ENCODE measurements at regions not wholly inside any gene's neighbourhood (a gene's known extent, or its start where the extent isn't known, plus 50 kb on each side); places are given as distances from the start of the nearest gene placed in this dataset.

GRCh38 chr13:71242201-71242600, 624.8 kb downstream of the DACH1 start:
- Histone ChIP-seq H3K27ac (no peak overlapping the region), H3K9me3 (no peaks in the 10 kb centered on the region), H3K4me3 (no peak overlapping the region), H3K36me3 (no peaks in the 10 kb centered on the region), H3K4me1 (peaks cover 6% of the 10 kb centered on the region), H3K27me3 (ENCODE audit: low read depth) (no peaks in the 10 kb centered on the region)
- intact Hi-C loops (cut with DNase I): no loop called here
- DNase-seq (peak; percentile 10), ATAC-seq (no peak)
- TF ChIP-seq CTCF (IDR thresholded peaks at IDR 0.05): no peak

GRCh38 chr13:71240911-71241310, 626.1 kb downstream of the DACH1 start:
- Histone ChIP-seq H3K4me1 (peaks cover 6% of the 10 kb centered on the region), H3K27me3 (ENCODE audit: low read depth) (no peaks in the 10 kb centered on the region), H3K27ac (no peak overlapping the region), H3K4me3 (no peak overlapping the region), H3K9me3 (no peaks in the 10 kb centered on the region), H3K36me3 (no peaks in the 10 kb centered on the region)
- intact Hi-C loops (cut with DNase I): no loop called here
- no peak for DNase-seq
- TF ChIP-seq CTCF (IDR thresholded peaks at IDR 0.05): peak; percentile 46
- ATAC-seq: peak in 1 of 2 donors; percentile 49

- TF ChIP-seq CTCF (IDR thresholded peaks at IDR 0.05): no peak
- no peak overlapping the region for H3K4me3 ChIP-seq
- peaks cover 6% of the 10 kb centered on the region for H3K4me1 ChIP-seq
- no peak overlapping the region for H3K27ac ChIP-seq
- H3K9me3 ChIP-seq: no peaks in the 10 kb centered on the region
- ATAC-seq (no peak), DNase-seq (no peak)
- intact Hi-C loops (cut with DNase I): no loop called here
- no peaks in the 10 kb centered on the region for H3K36me3 ChIP-seq
- no peaks in the 10 kb centered on the region for H3K27me3 ChIP-seq (ENCODE audit: low read depth)
Measured at GRCh38 chr13:71237332-71237731, 629.7 kb downstream of the DACH1 start.

- no peak for DNase-seq
- no peaks in the 10 kb centered on the region for H3K36me3 ChIP-seq
- intact Hi-C loops (cut with DNase I): no loop called here
- no peaks in the 10 kb centered on the region for H3K27me3 ChIP-seq (ENCODE audit: low read depth)
- H3K9me3 ChIP-seq: no peaks in the 10 kb centered on the region
- no peaks in the 10 kb centered on the region for H3K4me1 ChIP-seq
- no peak overlapping the region for H3K27ac ChIP-seq
- no peak for TF ChIP-seq CTCF (IDR thresholded peaks at IDR 0.05)
- no peak for ATAC-seq
- H3K4me3 ChIP-seq: no peak overlapping the region
Measured at GRCh38 chr13:71219698-71220415, 647.1 kb downstream of the DACH1 start.

GRCh38 chr13:71218960-71219359, 648.0 kb downstream of the DACH1 start:
- Histone ChIP-seq H3K27me3 (ENCODE audit: low read depth) (no peaks in the 10 kb centered on the region), H3K36me3 (no peaks in the 10 kb centered on the region), H3K27ac (no peak overlapping the region), H3K4me1 (no peaks in the 10 kb centered on the region), H3K4me3 (no peak overlapping the region), H3K9me3 (no peaks in the 10 kb centered on the region)
- no peak for TF ChIP-seq CTCF (IDR thresholded peaks at IDR 0.05)
- no peak for DNase-seq
- ATAC-seq: no peak
- intact Hi-C loops (cut with DNase I): no loop called here
